ENCODE measurements at regions not wholly inside any gene's neighbourhood (a gene's known extent, or its start where the extent isn't known, plus 50 kb on each side); places are given as distances from the start of the nearest gene placed in this dataset.

GRCh38 chr4:171668403-171668802 lies 144.8 kb upstream of the GALNTL6 start:
- Mint-ChIP-seq H3K9me3 (ENCODE audit: low read depth) (no peaks in the 10 kb centered on the region), H3K27me3 (ENCODE audit: low read depth) (no peaks in the 10 kb centered on the region), H3K36me3 (ENCODE audit: low read depth) (no peaks in the 10 kb centered on the region), H3K4me3 (ENCODE audit: unreplicated experiment) (no peak overlapping the region), H3K27ac (ENCODE audit: unreplicated experiment) (no peak overlapping the region), H3K4me1 (ENCODE audit: low read depth) (no peaks in the 10 kb centered on the region)
- TF ChIP-seq, protein P1, sequence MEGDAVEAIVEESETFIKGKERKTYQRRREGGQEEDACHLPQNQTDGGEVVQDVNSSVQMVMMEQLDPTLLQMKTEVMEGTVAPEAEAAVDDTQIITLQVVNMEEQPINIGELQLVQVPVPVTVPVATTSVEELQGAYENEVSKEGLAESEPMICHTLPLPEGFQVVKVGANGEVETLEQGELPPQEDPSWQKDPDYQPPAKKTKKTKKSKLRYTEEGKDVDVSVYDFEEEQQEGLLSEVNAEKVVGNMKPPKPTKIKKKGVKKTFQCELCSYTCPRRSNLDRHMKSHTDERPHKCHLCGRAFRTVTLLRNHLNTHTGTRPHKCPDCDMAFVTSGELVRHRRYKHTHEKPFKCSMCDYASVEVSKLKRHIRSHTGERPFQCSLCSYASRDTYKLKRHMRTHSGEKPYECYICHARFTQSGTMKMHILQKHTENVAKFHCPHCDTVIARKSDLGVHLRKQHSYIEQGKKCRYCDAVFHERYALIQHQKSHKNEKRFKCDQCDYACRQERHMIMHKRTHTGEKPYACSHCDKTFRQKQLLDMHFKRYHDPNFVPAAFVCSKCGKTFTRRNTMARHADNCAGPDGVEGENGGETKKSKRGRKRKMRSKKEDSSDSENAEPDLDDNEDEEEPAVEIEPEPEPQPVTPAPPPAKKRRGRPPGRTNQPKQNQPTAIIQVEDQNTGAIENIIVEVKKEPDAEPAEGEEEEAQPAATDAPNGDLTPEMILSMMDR (IDR thresholded peaks at IDR 0.05): no peak
- no peak for DNase-seq (ENCODE audit: low spot score)

DNA sequence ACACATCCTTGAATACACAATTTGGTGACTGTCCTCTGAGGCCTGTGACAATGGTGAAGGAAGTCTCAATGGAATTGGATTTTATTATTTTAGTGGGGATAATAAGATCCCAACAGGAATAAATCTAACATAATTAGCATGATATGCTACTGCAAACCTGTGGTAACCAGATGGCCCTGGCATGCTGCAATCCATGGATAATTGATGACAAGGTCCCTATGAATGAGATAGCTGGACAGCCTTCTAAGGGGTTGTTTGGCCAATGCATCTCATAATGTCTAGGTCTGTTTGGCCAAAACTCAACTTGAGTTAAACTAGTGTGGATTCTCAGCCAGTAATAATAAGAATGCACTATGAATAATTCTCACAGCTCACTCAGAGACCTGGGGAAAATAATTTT lies 145.3 kb upstream of the GALNTL6 start:
- DNase-seq (ENCODE audit: low spot score): no peak
- Mint-ChIP-seq H3K9me3 (ENCODE audit: low read depth) (no peaks in the 10 kb centered on the region), H3K27ac (ENCODE audit: unreplicated experiment) (no peak overlapping the region), H3K36me3 (ENCODE audit: low read depth) (no peaks in the 10 kb centered on the region), H3K27me3 (ENCODE audit: low read depth) (no peaks in the 10 kb centered on the region), H3K4me3 (ENCODE audit: unreplicated experiment) (no peak overlapping the region), H3K4me1 (ENCODE audit: low read depth) (no peaks in the 10 kb centered on the region)
- TF ChIP-seq, protein P1 (IDR thresholded peaks at IDR 0.05): no peak

DNA sequence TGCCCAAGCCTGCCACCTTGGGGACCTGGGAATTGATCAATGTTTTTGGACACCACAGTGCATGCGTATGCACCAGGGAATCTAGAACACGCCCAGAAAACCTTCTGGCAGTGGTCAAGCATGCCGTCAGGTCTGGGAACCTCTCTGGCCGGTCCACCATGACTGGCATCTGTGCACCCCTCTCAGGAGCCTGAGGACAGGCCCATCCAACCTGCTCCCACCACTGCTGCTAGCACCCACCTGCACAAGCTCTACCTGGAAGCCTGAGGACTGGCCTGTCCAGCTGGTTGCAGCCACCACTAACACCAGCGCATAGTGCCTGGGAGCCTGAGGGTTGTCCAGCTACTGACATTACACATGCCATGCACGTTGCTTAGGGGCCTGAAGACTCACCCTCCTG lies 162.1 kb upstream of the GALNTL6 start:
- no peaks in the 10 kb centered on the region for H3K36me3 Mint-ChIP-seq (ENCODE audit: low read depth)
- H3K9me3 Mint-ChIP-seq (ENCODE audit: low read depth): peaks cover 7% of the 10 kb centered on the region
- no peak overlapping the region for H3K27ac Mint-ChIP-seq (ENCODE audit: unreplicated experiment)
- peaks cover 3% of the 10 kb centered on the region for H3K27me3 Mint-ChIP-seq (ENCODE audit: low read depth)
- no peak for DNase-seq (ENCODE audit: low spot score)
- peaks cover 3% of the 10 kb centered on the region for H3K4me1 Mint-ChIP-seq (ENCODE audit: low read depth)
- no peak overlapping the region for H3K4me3 Mint-ChIP-seq (ENCODE audit: unreplicated experiment)
- TF ChIP-seq, protein P1 (IDR thresholded peaks at IDR 0.05): no peak

DNA sequence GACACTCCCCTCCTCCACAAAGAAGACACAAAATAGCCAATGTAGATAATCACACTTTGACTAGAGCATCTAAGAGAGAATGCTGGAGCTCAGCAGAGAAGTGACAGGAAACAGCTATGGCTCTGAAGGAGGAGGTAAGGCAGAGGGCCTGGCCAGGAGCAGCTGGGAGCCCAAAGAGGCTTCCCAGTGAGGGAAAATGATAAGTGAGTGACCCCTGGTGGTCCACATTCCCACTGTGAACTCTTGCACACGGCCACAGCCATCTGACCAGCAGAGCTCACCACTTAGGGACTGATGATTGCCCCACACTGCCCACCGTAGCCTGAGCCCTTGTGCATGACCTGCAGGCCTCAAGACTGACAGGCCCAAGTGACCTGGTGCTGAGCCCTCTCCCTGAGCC lies 162.7 kb upstream of the GALNTL6 start:
- peaks cover 3% of the 10 kb centered on the region for H3K27me3 Mint-ChIP-seq (ENCODE audit: low read depth)
- DNase-seq (ENCODE audit: low spot score): no peak
- H3K36me3 Mint-ChIP-seq (ENCODE audit: low read depth): no peaks in the 10 kb centered on the region
- no peak overlapping the region for H3K27ac Mint-ChIP-seq (ENCODE audit: unreplicated experiment)
- peaks cover 3% of the 10 kb centered on the region for H3K4me1 Mint-ChIP-seq (ENCODE audit: low read depth)
- no peak overlapping the region for H3K4me3 Mint-ChIP-seq (ENCODE audit: unreplicated experiment)
- TF ChIP-seq, protein P1 (IDR thresholded peaks at IDR 0.05): no peak
- H3K9me3 Mint-ChIP-seq (ENCODE audit: low read depth): peaks cover 7% of the 10 kb centered on the region

- H3K9me3 Mint-ChIP-seq (ENCODE audit: low read depth): peaks cover 7% of the 10 kb centered on the region
- no peak for DNase-seq (ENCODE audit: low spot score)
- H3K27me3 Mint-ChIP-seq (ENCODE audit: low read depth): no peaks in the 10 kb centered on the region
- peaks cover 3% of the 10 kb centered on the region for H3K4me1 Mint-ChIP-seq (ENCODE audit: low read depth)
- peak overlapping the region; percentile 36 for H3K27ac Mint-ChIP-seq (ENCODE audit: unreplicated experiment)
- no peaks in the 10 kb centered on the region for H3K36me3 Mint-ChIP-seq (ENCODE audit: low read depth)
- TF ChIP-seq, protein P1 (IDR thresholded peaks at IDR 0.05): no peak
- H3K4me3 Mint-ChIP-seq (ENCODE audit: unreplicated experiment): no peak overlapping the region
These were observed 164.3 kb upstream of the GALNTL6 start for GRCh38 chr4:171648926-171649325.

All from chondrocyte (in vitro differentiated cells).